Astrocyte (in vitro differentiated cells and primary cell): ENCODE measurements at regions not wholly inside any gene's neighbourhood (a gene's known extent, or its start where the extent isn't known, plus 50 kb on each side); places are given as distances from the start of the nearest gene placed in this dataset.
A peak's percentile ranks its signal among the peaks of the same experiment; 100 is the strongest.

Source experiments
- DNase-seq: peaks from one replicate; pipeline ENCODE4 v3.0.0-alpha.2; 2010; ENCODE audit warnings: low read depth
- FAIRE-seq: peaks from 2 replicates; lab custom pipeline; 2011; peaks lifted over from hg19 to GRCh38; lab: Jason Lieb, UNC
- H2AFZ ChIP-seq: 2 replicates; pipeline ENCODE4 v1.6.0; 2012; ENCODE audit warnings: low read depth, low read length, inconsistent platforms
- H3K27ac ChIP-seq: 2 replicates; pipeline ENCODE4 v1.5.1; 2011; ENCODE audit warnings: low read depth, low read length, inconsistent platforms
- H3K27me3 ChIP-seq: 2 replicates; pipeline ENCODE4 v1.6.0; 2011; ENCODE audit warnings: low read length, inconsistent platforms; ENCODE audit not compliant: insufficient read depth
- H3K36me3 ChIP-seq: 2 replicates; pipeline ENCODE4 v1.5.1; 2011; ENCODE audit warnings: low read length, inconsistent platforms; ENCODE audit not compliant: insufficient read depth
- H3K4me1 ChIP-seq: 2 replicates; pipeline ENCODE4 v1.5.1; 2011; ENCODE audit warnings: low read length, inconsistent platforms; ENCODE audit not compliant: insufficient read depth
- H3K4me2 ChIP-seq: 2 replicates; pipeline ENCODE4 v1.6.0; 2012; ENCODE audit warnings: low read length, inconsistent platforms
- H3K4me3 ChIP-seq: 2 replicates; pipeline ENCODE4 v1.5.1; 2011; ENCODE audit warnings: low read depth, mild to moderate bottlenecking, low read length, inconsistent platforms; ENCODE audit not compliant: insufficient read depth
- H3K79me2 ChIP-seq: 2 replicates; pipeline ENCODE4 v1.6.0; 2012; ENCODE audit warnings: mild to moderate bottlenecking, low read length, inconsistent platforms; ENCODE audit not compliant: insufficient read depth
- H3K9ac ChIP-seq: 2 replicates; pipeline ENCODE4 v1.6.0; 2012; ENCODE audit warnings: mild to moderate bottlenecking, low read length, inconsistent platforms
- H3K9me3 ChIP-seq: 2 replicates; pipeline ENCODE4 v1.5.1; 2012; ENCODE audit warnings: low read depth, mild to moderate bottlenecking, low read length, inconsistent platforms; ENCODE audit not compliant: insufficient read depth
- H4K20me1 ChIP-seq: 2 replicates; pipeline ENCODE4 v1.6.0; 2012; ENCODE audit warnings: low read length, inconsistent platforms; ENCODE audit not compliant: insufficient read depth
- H3K27ac Mint-ChIP-seq: one replicate; pipeline ENCODE4 v1.8.0; 2021; ENCODE audit warnings: mild to moderate bottlenecking, mixed read lengths; ENCODE audit not compliant: unreplicated experiment
- H3K27me3 Mint-ChIP-seq: one replicate; pipeline ENCODE4 v1.8.0; 2021; ENCODE audit warnings: low read depth, mixed read lengths; ENCODE audit not compliant: unreplicated experiment
- H3K36me3 Mint-ChIP-seq: one replicate; pipeline ENCODE4 v1.8.0; 2021; ENCODE audit warnings: low read depth, mixed read lengths; ENCODE audit not compliant: unreplicated experiment
- H3K4me1 Mint-ChIP-seq: one replicate; pipeline ENCODE4 v1.8.0; 2021; ENCODE audit warnings: low read depth, mixed read lengths; ENCODE audit not compliant: unreplicated experiment
- H3K4me3 Mint-ChIP-seq: one replicate; pipeline ENCODE4 v1.8.0; 2021; ENCODE audit warnings: mild to moderate bottlenecking, moderate library complexity, mixed read lengths; ENCODE audit not compliant: unreplicated experiment
- H3K9me3 Mint-ChIP-seq: one replicate; pipeline ENCODE4 v1.8.0; 2021; ENCODE audit warnings: mild to moderate bottlenecking, mixed read lengths; ENCODE audit not compliant: unreplicated experiment
- CTCF ChIP-seq: IDR thresholded peaks from 2 replicates; pipeline ENCODE4 v1.5.1; 2011; ENCODE audit warnings: low read depth, mild to moderate bottlenecking, inconsistent platforms, low read length, moderate library complexity; ENCODE audit not compliant: insufficient read depth
- EZH2 ChIP-seq: IDR thresholded peaks from 2 replicates; pipeline ENCODE4 v1.6.1; 2012; ENCODE audit warnings: mild to moderate bottlenecking, low read length, inconsistent platforms; ENCODE audit not compliant: insufficient read depth

GRCh38 chr7:12067156-12067831, 143.8 kb upstream of the TMEM106B start:
- no peaks in the 10 kb centered on the region for H3K79me2 ChIP-seq
- H3K4me1 ChIP-seq = no peaks in the 10 kb centered on the region
- no peak for TF ChIP-seq EZH2
- TF ChIP-seq CTCF = peak; percentile 64
- H3K27me3 ChIP-seq = no peaks in the 10 kb centered on the region
- H3K27ac Mint-ChIP-seq = peak overlapping the region; percentile 26
- no peaks in the 10 kb centered on the region for H3K27me3 Mint-ChIP-seq
- no peak for FAIRE-seq
- no peaks in the 10 kb centered on the region for H3K9me3 Mint-ChIP-seq
- no peaks in the 10 kb centered on the region for H4K20me1 ChIP-seq
- H3K9me3 ChIP-seq = no peaks in the 10 kb centered on the region
- no peak overlapping the region for H3K4me2 ChIP-seq
- H2AFZ ChIP-seq = peak overlapping the region; percentile 21
- H3K4me3 Mint-ChIP-seq = no peak overlapping the region
- H3K36me3 ChIP-seq = no peaks in the 10 kb centered on the region
- H3K36me3 Mint-ChIP-seq = no peaks in the 10 kb centered on the region
- H3K4me3 ChIP-seq = no peak overlapping the region
- DNase-seq = peak; percentile 29
- H3K4me1 Mint-ChIP-seq = no peaks in the 10 kb centered on the region
- H3K9ac ChIP-seq = no peak overlapping the region
- no peak overlapping the region for H3K27ac ChIP-seq

GRCh38 chr7:12069757-12070156, 141.3 kb upstream of the TMEM106B start:
- no peak overlapping the region for H3K4me3 ChIP-seq
- DNase-seq (no peak), FAIRE-seq (no peak)
- no peaks in the 10 kb centered on the region for H3K79me2 ChIP-seq
- H3K27me3 Mint-ChIP-seq = no peaks in the 10 kb centered on the region
- H3K4me1 ChIP-seq = no peaks in the 10 kb centered on the region
- TF ChIP-seq EZH2 (no peak), CTCF (no peak)
- no peaks in the 10 kb centered on the region for H3K36me3 ChIP-seq
- no peak overlapping the region for H3K9ac ChIP-seq
- no peak overlapping the region for H3K27ac ChIP-seq
- no peak overlapping the region for H3K4me3 Mint-ChIP-seq
- no peak overlapping the region for H3K27ac Mint-ChIP-seq
- no peak overlapping the region for H3K4me2 ChIP-seq
- no peaks in the 10 kb centered on the region for H4K20me1 ChIP-seq
- H3K9me3 ChIP-seq = no peaks in the 10 kb centered on the region
- H3K27me3 ChIP-seq = no peaks in the 10 kb centered on the region
- no peaks in the 10 kb centered on the region for H3K4me1 Mint-ChIP-seq
- H3K9me3 Mint-ChIP-seq = peaks cover 2% of the 10 kb centered on the region
- no peak overlapping the region for H2AFZ ChIP-seq
- no peaks in the 10 kb centered on the region for H3K36me3 Mint-ChIP-seq

- Histone ChIP-seq H3K4me3 (no peak overlapping the region), H3K9ac (no peak overlapping the region), H3K4me2 (no peak overlapping the region), H3K79me2 (no peaks in the 10 kb centered on the region), H3K9me3 (peaks cover 4% of the 10 kb centered on the region), H3K36me3 (no peaks in the 10 kb centered on the region), H3K27ac (no peak overlapping the region), H4K20me1 (no peaks in the 10 kb centered on the region), H3K4me1 (no peaks in the 10 kb centered on the region), H3K27me3 (no peaks in the 10 kb centered on the region), H2AFZ (no peak overlapping the region)
- peaks cover 16% of the 10 kb centered on the region for H3K9me3 Mint-ChIP-seq
- H3K4me3 Mint-ChIP-seq = no peak overlapping the region
- peaks cover 4% of the 10 kb centered on the region for H3K36me3 Mint-ChIP-seq
- H3K27me3 Mint-ChIP-seq = no peaks in the 10 kb centered on the region
- no peak for DNase-seq
- FAIRE-seq = no peak
- TF ChIP-seq CTCF (no peak), EZH2 (no peak)
- H3K4me1 Mint-ChIP-seq = no peaks in the 10 kb centered on the region
- no peak overlapping the region for H3K27ac Mint-ChIP-seq
Observed at GRCh38 chr7:12074889-12075288, 136.2 kb upstream of the TMEM106B start.
